ENCODE measurements at regions not wholly inside any gene's neighbourhood (a gene's known extent, or its start where the extent isn't known, plus 50 kb on each side); places are given as distances from the start of the nearest gene placed in this dataset.

DNA sequence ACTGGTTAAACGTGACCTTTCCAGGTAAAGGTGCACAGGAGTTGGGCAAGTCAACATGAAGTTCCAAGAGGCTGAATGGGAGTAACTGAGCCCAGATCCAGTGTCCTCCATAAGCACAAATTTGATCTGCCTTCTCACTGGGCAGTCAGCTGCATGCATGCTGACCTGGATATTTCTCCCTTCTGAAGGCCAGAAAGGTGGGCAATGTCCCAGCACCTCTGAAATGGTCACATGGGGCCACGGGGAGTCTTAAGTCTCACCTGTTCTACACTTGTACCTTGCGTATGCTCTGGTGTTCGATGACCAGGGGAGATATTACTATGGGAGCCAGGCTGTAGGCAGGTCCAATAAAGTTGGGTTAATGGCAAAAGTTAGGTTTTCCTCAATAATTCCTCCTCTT lies 240.2 kb downstream of the SIPA1L2 start:
- no peak for TF ChIP-seq POLR2A (IDR thresholded peaks at IDR 0.05)
- TF ChIP-seq, protein P1, sequence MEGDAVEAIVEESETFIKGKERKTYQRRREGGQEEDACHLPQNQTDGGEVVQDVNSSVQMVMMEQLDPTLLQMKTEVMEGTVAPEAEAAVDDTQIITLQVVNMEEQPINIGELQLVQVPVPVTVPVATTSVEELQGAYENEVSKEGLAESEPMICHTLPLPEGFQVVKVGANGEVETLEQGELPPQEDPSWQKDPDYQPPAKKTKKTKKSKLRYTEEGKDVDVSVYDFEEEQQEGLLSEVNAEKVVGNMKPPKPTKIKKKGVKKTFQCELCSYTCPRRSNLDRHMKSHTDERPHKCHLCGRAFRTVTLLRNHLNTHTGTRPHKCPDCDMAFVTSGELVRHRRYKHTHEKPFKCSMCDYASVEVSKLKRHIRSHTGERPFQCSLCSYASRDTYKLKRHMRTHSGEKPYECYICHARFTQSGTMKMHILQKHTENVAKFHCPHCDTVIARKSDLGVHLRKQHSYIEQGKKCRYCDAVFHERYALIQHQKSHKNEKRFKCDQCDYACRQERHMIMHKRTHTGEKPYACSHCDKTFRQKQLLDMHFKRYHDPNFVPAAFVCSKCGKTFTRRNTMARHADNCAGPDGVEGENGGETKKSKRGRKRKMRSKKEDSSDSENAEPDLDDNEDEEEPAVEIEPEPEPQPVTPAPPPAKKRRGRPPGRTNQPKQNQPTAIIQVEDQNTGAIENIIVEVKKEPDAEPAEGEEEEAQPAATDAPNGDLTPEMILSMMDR (IDR thresholded peaks at IDR 0.05) = no peak
